ENCODE measurements at regions not wholly inside any gene's neighbourhood (a gene's known extent, or its start where the extent isn't known, plus 50 kb on each side); places are given as distances from the start of the nearest gene placed in this dataset.

DNA sequence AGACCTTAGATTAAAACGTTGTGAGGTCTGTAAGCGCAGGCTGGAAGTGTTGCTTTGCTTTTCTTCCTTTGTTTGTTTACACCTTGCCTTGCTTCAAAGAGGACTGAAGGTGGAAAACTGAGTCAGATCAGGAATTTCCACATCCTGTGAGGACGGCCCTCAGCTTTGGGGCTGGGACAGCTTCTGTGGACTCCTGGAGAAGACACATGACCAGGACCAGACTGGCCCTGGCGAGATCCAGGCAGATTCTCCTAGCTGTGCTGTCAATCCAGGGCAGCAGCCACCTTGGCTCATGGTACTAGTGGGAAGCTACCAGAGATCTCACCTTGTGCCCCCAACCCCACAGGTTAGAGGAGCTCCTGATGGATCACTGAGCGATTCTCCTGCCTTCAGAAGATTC lies 1461.9 kb downstream of the TBC1D22A start:
- TF ChIP-seq, protein P1, sequence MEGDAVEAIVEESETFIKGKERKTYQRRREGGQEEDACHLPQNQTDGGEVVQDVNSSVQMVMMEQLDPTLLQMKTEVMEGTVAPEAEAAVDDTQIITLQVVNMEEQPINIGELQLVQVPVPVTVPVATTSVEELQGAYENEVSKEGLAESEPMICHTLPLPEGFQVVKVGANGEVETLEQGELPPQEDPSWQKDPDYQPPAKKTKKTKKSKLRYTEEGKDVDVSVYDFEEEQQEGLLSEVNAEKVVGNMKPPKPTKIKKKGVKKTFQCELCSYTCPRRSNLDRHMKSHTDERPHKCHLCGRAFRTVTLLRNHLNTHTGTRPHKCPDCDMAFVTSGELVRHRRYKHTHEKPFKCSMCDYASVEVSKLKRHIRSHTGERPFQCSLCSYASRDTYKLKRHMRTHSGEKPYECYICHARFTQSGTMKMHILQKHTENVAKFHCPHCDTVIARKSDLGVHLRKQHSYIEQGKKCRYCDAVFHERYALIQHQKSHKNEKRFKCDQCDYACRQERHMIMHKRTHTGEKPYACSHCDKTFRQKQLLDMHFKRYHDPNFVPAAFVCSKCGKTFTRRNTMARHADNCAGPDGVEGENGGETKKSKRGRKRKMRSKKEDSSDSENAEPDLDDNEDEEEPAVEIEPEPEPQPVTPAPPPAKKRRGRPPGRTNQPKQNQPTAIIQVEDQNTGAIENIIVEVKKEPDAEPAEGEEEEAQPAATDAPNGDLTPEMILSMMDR (IDR thresholded peaks at IDR 0.05): no peak
- no peak for TF ChIP-seq POLR2A (IDR thresholded peaks at IDR 0.05)

Measured in esophagus squamous epithelium (tissue), 4 donors.